Astrocyte (in vitro differentiated cells and primary cell): ENCODE measurements at regions not wholly inside any gene's neighbourhood (a gene's known extent, or its start where the extent isn't known, plus 50 kb on each side); places are given as distances from the start of the nearest gene placed in this dataset.

Source experiments
- EZH2 ChIP-seq: IDR thresholded peaks from 2 replicates; pipeline ENCODE4 v1.6.1; 2012; ENCODE audit warnings: mild to moderate bottlenecking, low read length, inconsistent platforms; ENCODE audit not compliant: insufficient read depth
- TF ChIP-seq, protein P1 (sequence below): IDR thresholded peaks from 2 replicates; pipeline ENCODE4 v1.5.1; 2011; ENCODE audit warnings: low read depth, mild to moderate bottlenecking, inconsistent platforms, low read length, moderate library complexity; ENCODE audit not compliant: insufficient read depth

DNA sequence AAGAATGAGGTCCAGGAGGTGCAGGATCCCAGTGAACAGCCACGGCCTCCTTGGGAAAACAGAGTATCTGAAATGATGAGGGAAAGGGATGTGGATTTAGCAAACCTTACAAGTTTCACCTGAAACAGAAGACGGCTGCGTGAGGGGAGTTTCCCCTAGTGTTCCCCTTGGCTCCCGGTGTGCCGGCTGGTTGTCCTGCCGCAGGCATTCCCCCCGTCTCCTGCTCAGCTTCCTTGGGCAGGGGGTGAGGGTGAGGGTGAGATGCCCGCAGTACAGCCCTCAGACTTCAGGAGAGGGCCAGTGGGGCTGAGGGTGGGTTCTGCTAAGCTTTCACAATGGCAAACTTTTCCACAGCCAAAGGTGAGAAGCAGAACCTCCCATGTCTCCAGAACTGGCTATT is 201.1 kb upstream of the SOX1 start:
- TF ChIP-seq, protein P1, sequence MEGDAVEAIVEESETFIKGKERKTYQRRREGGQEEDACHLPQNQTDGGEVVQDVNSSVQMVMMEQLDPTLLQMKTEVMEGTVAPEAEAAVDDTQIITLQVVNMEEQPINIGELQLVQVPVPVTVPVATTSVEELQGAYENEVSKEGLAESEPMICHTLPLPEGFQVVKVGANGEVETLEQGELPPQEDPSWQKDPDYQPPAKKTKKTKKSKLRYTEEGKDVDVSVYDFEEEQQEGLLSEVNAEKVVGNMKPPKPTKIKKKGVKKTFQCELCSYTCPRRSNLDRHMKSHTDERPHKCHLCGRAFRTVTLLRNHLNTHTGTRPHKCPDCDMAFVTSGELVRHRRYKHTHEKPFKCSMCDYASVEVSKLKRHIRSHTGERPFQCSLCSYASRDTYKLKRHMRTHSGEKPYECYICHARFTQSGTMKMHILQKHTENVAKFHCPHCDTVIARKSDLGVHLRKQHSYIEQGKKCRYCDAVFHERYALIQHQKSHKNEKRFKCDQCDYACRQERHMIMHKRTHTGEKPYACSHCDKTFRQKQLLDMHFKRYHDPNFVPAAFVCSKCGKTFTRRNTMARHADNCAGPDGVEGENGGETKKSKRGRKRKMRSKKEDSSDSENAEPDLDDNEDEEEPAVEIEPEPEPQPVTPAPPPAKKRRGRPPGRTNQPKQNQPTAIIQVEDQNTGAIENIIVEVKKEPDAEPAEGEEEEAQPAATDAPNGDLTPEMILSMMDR, result no peak
- no peak for TF ChIP-seq EZH2
